OCI-LY3 (cell line): ENCODE measurements at regions not wholly inside any gene's neighbourhood (a gene's known extent, or its start where the extent isn't known, plus 50 kb on each side); places are given as distances from the start of the nearest gene placed in this dataset.

Experiments used
- CTCF ChIP-seq: fragments of 200-600, 300-600 bp; sonication (generic); IDR thresholded peaks from 2 replicates; pipeline ENCODE4 v1.5.1; 2014; ENCODE audit warnings: antibody characterized with exemption, low read length, low read depth
- EZH2phosphoT487 ChIP-seq: fragments of 200-600 bp; shearing (Covaris generic); IDR thresholded peaks from 2 replicates; pipeline ENCODE4 v1.6.1; 2018; ENCODE audit warnings: antibody characterized with exemption, mixed run types, low read depth

- TF ChIP-seq EZH2phosphoT487 (no peak), CTCF (no peak)
These were observed 181.4 kb downstream of the JCAD start for GRCh38 chr10:29877793-29878491.
